Activated T-cell treated with anti-CD3 and anti-CD28 coated beads, Interleukin-2, amount 50 U/mL, for 1 hour (primary cell): ENCODE measurements at regions not wholly inside any gene's neighbourhood (a gene's known extent, or its start where the extent isn't known, plus 50 kb on each side); places are given as distances from the start of the nearest gene placed in this dataset.

Source experiments
- DNase-seq: peaks from one replicate; pipeline ENCODE4 v3.0.0-alpha.2; 2020

GRCh38 chr9:89554307-89555035, 50.3 kb upstream of the GADD45G start:
- no peak for DNase-seq

- no peak for DNase-seq
Observed at GRCh38 chr9:89553451-89554010, 51.3 kb upstream of the GADD45G start.

GRCh38 chr9:89550346-89550927, 52.5 kb upstream of the SEMA4D start:
- no peak for DNase-seq

- peak; percentile 89 for DNase-seq
Observed at GRCh38 chr9:89549031-89549644, 51.2 kb upstream of the SEMA4D start.

GRCh38 chr9:89548071-89548638, 50.2 kb upstream of the SEMA4D start:
- DNase-seq = no peak
